ENCODE measurements at regions not wholly inside any gene's neighbourhood (a gene's known extent, or its start where the extent isn't known, plus 50 kb on each side); places are given as distances from the start of the nearest gene placed in this dataset.

GRCh38 chr11:59008947-59009346 is 69.7 kb downstream of the GLYATL1 start:
- TF ChIP-seq, protein P1, sequence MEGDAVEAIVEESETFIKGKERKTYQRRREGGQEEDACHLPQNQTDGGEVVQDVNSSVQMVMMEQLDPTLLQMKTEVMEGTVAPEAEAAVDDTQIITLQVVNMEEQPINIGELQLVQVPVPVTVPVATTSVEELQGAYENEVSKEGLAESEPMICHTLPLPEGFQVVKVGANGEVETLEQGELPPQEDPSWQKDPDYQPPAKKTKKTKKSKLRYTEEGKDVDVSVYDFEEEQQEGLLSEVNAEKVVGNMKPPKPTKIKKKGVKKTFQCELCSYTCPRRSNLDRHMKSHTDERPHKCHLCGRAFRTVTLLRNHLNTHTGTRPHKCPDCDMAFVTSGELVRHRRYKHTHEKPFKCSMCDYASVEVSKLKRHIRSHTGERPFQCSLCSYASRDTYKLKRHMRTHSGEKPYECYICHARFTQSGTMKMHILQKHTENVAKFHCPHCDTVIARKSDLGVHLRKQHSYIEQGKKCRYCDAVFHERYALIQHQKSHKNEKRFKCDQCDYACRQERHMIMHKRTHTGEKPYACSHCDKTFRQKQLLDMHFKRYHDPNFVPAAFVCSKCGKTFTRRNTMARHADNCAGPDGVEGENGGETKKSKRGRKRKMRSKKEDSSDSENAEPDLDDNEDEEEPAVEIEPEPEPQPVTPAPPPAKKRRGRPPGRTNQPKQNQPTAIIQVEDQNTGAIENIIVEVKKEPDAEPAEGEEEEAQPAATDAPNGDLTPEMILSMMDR (conservative IDR thresholded peaks at IDR 0.05; ENCODE audit: low read depth, low read length) = no peak
- no peak for DNase-seq (ENCODE audit: low read depth)
- H3K4me3 ChIP-seq (ENCODE audit: low read depth, low read length) = no peak overlapping the region

DNA sequence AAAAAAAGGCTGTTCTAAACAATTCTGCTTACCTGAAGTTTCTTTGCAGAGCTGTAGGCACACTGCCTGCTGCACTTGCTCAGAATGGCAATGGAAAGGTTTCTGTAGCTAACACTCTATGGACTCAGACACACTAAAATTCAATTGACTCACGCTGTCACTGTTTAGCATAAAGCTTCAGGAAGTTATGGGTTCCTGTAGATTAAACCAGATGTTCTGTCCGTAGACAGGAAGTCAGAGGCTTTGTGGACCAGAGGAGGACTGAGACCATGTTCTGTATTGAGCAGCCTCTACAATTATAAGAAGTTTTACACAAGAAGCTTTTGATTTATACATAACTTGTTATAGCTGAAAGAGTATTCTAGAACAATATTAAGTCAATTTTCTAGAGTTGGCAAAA is 70.4 kb downstream of the GLYATL1 start:
- TF ChIP-seq, protein P1 (conservative IDR thresholded peaks at IDR 0.05; ENCODE audit: low read depth, low read length) = no peak
- no peak for DNase-seq (ENCODE audit: low read depth)
- no peak overlapping the region for H3K4me3 ChIP-seq (ENCODE audit: low read depth, low read length)

GRCh38 chr11:59010708-59011107 is 71.4 kb downstream of the GLYATL1 start:
- TF ChIP-seq, protein P1 (conservative IDR thresholded peaks at IDR 0.05; ENCODE audit: low read depth, low read length) = no peak
- DNase-seq (ENCODE audit: low read depth) = no peak
- no peak overlapping the region for H3K4me3 ChIP-seq (ENCODE audit: low read depth, low read length)

- TF ChIP-seq, protein P1 (conservative IDR thresholded peaks at IDR 0.05; ENCODE audit: low read depth, low read length) = no peak
- DNase-seq (ENCODE audit: low read depth) = peak; percentile 1
- no peak overlapping the region for H3K4me3 ChIP-seq (ENCODE audit: low read depth, low read length)
Observed at GRCh38 chr11:59011655-59012397, 72.5 kb downstream of the GLYATL1 start.

DNA sequence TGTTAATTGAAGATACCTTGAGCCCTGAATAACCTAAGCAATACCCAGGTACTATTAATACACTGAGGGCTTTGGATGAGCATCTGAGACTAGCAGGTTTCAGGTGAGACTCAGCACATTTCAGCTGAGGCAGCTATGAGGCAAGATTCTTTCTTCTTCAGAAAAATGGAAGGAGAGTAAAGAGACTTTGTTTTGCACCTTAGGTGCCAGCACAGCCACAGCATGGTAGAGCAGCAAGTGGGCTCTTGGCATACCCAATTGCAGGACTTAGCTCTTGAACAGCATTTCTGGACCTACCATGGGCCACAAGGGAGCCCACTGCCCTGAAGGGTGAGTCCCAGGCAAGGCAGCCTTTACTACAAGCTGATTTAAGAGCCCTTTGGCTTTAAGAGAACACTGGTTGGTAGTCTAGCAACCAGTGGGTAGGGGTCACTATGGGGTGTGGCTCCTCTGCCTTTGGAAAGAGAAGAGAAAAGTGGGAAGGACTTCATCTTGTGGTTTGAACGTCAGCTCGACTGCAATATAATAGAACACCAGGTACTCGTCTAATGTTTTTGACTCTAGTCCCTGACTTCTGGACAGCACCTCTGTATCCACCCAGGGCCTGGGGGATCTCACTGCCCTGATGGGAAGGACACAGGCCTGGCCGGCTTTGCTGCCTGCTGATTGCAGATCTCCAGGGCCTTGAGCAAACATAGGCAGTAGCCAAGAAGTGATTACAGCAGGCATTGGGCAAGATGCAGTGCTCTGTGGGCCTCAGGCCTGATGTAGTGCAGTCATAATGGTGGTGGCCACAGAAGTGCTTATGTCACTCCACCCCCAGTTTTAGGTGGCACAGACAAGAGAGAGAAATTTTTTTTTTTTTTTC is 73.3 kb downstream of the GLYATL1 start:
- TF ChIP-seq, protein P1 (conservative IDR thresholded peaks at IDR 0.05; ENCODE audit: low read depth, low read length) = no peak
- no peak overlapping the region for H3K4me3 ChIP-seq (ENCODE audit: low read depth, low read length)

GRCh38 chr11:59025097-59025496 is 61.0 kb upstream of the GLYATL1B start:
- no peak overlapping the region for H3K4me3 ChIP-seq (ENCODE audit: low read depth, low read length)
- DNase-seq (ENCODE audit: low read depth) = no peak
- TF ChIP-seq, protein P1 (conservative IDR thresholded peaks at IDR 0.05; ENCODE audit: low read depth, low read length) = no peak

More for the DNA sequence above, 73.3 kb downstream of the GLYATL1 start:
- no peak for DNase-seq (ENCODE audit: low read depth)
